Osteocyte (in vitro differentiated cells): ENCODE measurements at regions not wholly inside any gene's neighbourhood (a gene's known extent, or its start where the extent isn't known, plus 50 kb on each side); places are given as distances from the start of the nearest gene placed in this dataset.
"Not testable (repeated sequence)": the region's sequence is repeated elsewhere in the genome, so short reads cannot be mapped to it uniquely, and the experiment has no call there.

Experiments
- DNase-seq: peaks from one replicate; pipeline ENCODE4 v3.0.0; 2021; ENCODE audit warnings: mixed read lengths; ENCODE audit not compliant: unreplicated experiment; ENCODE audit errors: extremely low spot score
- H3K27ac Mint-ChIP-seq: one replicate; pipeline ENCODE4 v1.8.0; 2021; ENCODE audit warnings: mild to moderate bottlenecking, mixed read lengths; ENCODE audit not compliant: unreplicated experiment
- H3K27me3 Mint-ChIP-seq: one replicate; pipeline ENCODE4 v1.8.0; 2021; ENCODE audit warnings: mixed read lengths; ENCODE audit not compliant: unreplicated experiment
- H3K36me3 Mint-ChIP-seq: one replicate; pipeline ENCODE4 v1.8.0; 2021; ENCODE audit warnings: mixed read lengths; ENCODE audit not compliant: unreplicated experiment
- H3K4me1 Mint-ChIP-seq: one replicate; pipeline ENCODE4 v1.8.0; 2021; ENCODE audit warnings: mixed read lengths; ENCODE audit not compliant: unreplicated experiment
- H3K4me3 Mint-ChIP-seq: one replicate; pipeline ENCODE4 v1.8.0; 2021; ENCODE audit warnings: mild to moderate bottlenecking, moderate library complexity, mixed read lengths; ENCODE audit not compliant: unreplicated experiment
- H3K9me3 Mint-ChIP-seq: one replicate; pipeline ENCODE4 v1.8.0; 2021; ENCODE audit warnings: mixed read lengths; ENCODE audit not compliant: unreplicated experiment
- CTCF ChIP-seq: fragments of 200-600 bp; sonication (generic); IDR thresholded peaks from 2 replicates; pipeline ENCODE4 v1.5.0; 2021; ENCODE audit warnings: antibody characterized with exemption, mild to moderate bottlenecking, moderate library complexity

GRCh38 chr5:88033191-88033590 is 235.5 kb downstream of the TMEM161B start:
- no peaks in the 10 kb centered on the region for H3K4me1 Mint-ChIP-seq
- DNase-seq = no peak
- H3K27ac Mint-ChIP-seq = no peak overlapping the region
- H3K27me3 Mint-ChIP-seq = no peaks in the 10 kb centered on the region
- H3K36me3 Mint-ChIP-seq = no peaks in the 10 kb centered on the region
- H3K9me3 Mint-ChIP-seq = peaks cover 6% of the 10 kb centered on the region
- no peak overlapping the region for H3K4me3 Mint-ChIP-seq
- TF ChIP-seq CTCF = no peak

- Mint-ChIP-seq H3K27ac (no peak overlapping the region), H3K4me1 (no peaks in the 10 kb centered on the region), H3K27me3 (no peaks in the 10 kb centered on the region), H3K36me3 (no peaks in the 10 kb centered on the region), H3K4me3 (no peak overlapping the region), H3K9me3 (no peaks in the 10 kb centered on the region)
- no peak for DNase-seq
- TF ChIP-seq CTCF = no peak
Measured at GRCh38 chr5:88029011-88029410, 239.6 kb downstream of the TMEM161B start.

- no peaks in the 10 kb centered on the region for H3K9me3 Mint-ChIP-seq
- TF ChIP-seq CTCF = no peak
- H3K27ac Mint-ChIP-seq = no peak overlapping the region
Measured at GRCh38 chr5:88021141-88021540, 247.5 kb downstream of the TMEM161B start.

DNA sequence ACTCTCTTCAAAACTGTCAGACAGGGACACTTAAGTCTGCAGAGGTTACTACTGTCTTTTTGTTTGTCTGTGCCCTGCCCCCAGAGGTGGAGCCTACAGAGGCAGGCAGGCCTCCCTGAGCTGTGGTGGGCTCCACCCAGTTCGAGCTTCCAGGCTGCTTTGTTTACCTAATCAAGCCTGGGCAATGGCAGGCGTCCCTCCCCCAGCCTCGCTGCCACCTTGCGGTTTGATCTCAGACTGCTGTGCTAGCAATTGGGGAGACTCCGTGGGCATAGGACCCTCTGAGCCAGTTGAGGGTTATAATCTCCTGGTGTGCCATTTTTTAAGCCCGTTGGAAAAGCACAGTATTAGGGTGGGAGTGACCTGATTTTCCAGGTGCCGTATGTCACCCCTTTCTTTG is 253.7 kb downstream of the TMEM161B start:
- H3K4me3 Mint-ChIP-seq, DNase-seq, H3K36me3 Mint-ChIP-seq, H3K27me3 Mint-ChIP-seq, H3K27ac Mint-ChIP-seq, H3K9me3 Mint-ChIP-seq, H3K4me1 Mint-ChIP-seq: not testable (repeated sequence)

More at GRCh38 chr5:88021141-88021540, 247.5 kb downstream of the TMEM161B start:
- no peaks in the 10 kb centered on the region for H3K36me3 Mint-ChIP-seq
- no peak for DNase-seq
- H3K27me3 Mint-ChIP-seq = no peaks in the 10 kb centered on the region
- H3K4me1 Mint-ChIP-seq = no peaks in the 10 kb centered on the region
- H3K4me3 Mint-ChIP-seq = no peak overlapping the region

DNA sequence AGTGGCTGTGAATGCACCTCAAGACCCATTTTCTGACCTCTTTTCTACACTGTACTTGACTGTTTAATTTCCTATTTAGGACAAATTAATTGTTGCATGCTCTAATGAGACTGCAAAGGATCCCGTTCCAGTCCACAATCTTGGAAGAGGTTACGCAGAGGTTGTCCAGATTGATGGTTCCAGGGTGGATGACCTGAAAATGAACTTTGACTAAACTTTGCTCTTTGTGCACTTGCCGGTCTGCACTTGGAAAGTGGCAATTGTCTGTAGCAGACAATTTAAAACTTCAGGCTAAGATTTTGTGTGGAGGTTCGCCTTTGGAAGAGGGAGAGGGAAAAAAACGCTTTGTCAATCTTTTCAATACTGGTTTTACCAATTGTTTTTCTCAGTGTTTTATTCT is 267.8 kb downstream of the TMEM161B start:
- Mint-ChIP-seq H3K4me1 (no peaks in the 10 kb centered on the region), H3K36me3 (no peaks in the 10 kb centered on the region), H3K27ac (no peak overlapping the region), H3K4me3 (no peak overlapping the region), H3K27me3 (no peaks in the 10 kb centered on the region), H3K9me3 (peaks cover 25% of the 10 kb centered on the region)
- no peak for TF ChIP-seq CTCF
- no peak for DNase-seq

GRCh38 chr5:87997662-87998061 is 271.0 kb downstream of the TMEM161B start:
- Mint-ChIP-seq H3K27me3 (no peaks in the 10 kb centered on the region), H3K4me3 (no peak overlapping the region), H3K4me1 (no peaks in the 10 kb centered on the region), H3K27ac (no peak overlapping the region), H3K9me3 (peaks cover 27% of the 10 kb centered on the region), H3K36me3 (no peaks in the 10 kb centered on the region)
- TF ChIP-seq CTCF = no peak
- DNase-seq = no peak
